SK-N-SH (cell line): ENCODE measurements at regions not wholly inside any gene's neighbourhood (a gene's known extent, or its start where the extent isn't known, plus 50 kb on each side); places are given as distances from the start of the nearest gene placed in this dataset.

Experiments used
- CTCF ChIA-PET: fragments of 300-600, 350-600 bp; formaldehyde crosslinking; extraction: SDS; loops from one replicate; lab custom pipeline; 2021; lab: Yijun Ruan, JAX
- POLR2A ChIA-PET: fragments of 350-600 bp; sonication (Branson Sonifier 250); formaldehyde crosslinking; extraction: SDS; loops from one replicate; lab custom pipeline; 2020; ENCODE audit warnings: antibody characterized with exemption, inconsistent platforms; lab: Yijun Ruan, JAX
- DNase-seq: peaks from one replicate; pipeline ENCODE4 v3.0.0; 2012
- H2AFZ ChIP-seq: fragments of 200-600 bp; sonication (generic); 2 replicates; pipeline ENCODE4 v1.8.1; 2016; ENCODE audit warnings: antibody characterized with exemption, mild to moderate bottlenecking, low read depth
- H3F3A ChIP-seq: fragments of 200-600 bp; sonication (generic); replicated peaks from 2 replicates; pipeline ENCODE3; 2016; ENCODE audit warnings: antibody characterized with exemption, mild to moderate bottlenecking; ENCODE audit not compliant: insufficient read depth
- H3K27ac ChIP-seq, 2 experiments: fragments of 200-500 bp in 1 of 2; fragments of 200-600 bp in 1 of 2; sonication (Bioruptor generic) in 1 of 2; sonication (generic), shearing (Covaris generic) in 1 of 2; 2 replicates each; pipeline versions ENCODE4 v1.5.1 to v1.6.1; 2014 to 2016; ENCODE audit warnings: low read depth in 2 of 2, inconsistent platforms in 1 of 2, low read length in 1 of 2, mild to moderate bottlenecking in 1 of 2, mixed read lengths in 1 of 2
- H3K27me3 ChIP-seq: fragments of 200-600 bp; sonication (generic), shearing (Covaris generic); 2 replicates; pipeline ENCODE4 v1.6.1; 2016; ENCODE audit warnings: mixed run types; ENCODE audit not compliant: insufficient read depth
- H3K36me3 ChIP-seq, 2 experiments: fragments of 200-500 bp in 1 of 2; fragments of 200-600 bp in 1 of 2; sonication (Bioruptor generic) in 1 of 2; sonication (generic) in 1 of 2; replicated peaks in 1 of 2; 2 replicates each; pipeline versions ENCODE3 to v1.5.1; 2014 to 2016; ENCODE audit warnings: low read length in 1 of 2, mild to moderate bottlenecking in 1 of 2; ENCODE audit not compliant: insufficient read depth in 2 of 2, control insufficient read depth in 1 of 2
- H3K4me1 ChIP-seq, 2 experiments: fragments of 200-500 bp in 1 of 2; fragments of 200-600 bp in 1 of 2; sonication (Bioruptor generic) in 1 of 2; sonication (generic), shearing (Covaris generic) in 1 of 2; 2 replicates each; pipeline versions ENCODE4 v1.5.1 to v1.6.1; 2014 to 2016; ENCODE audit warnings: low read depth in 1 of 2, low read length in 1 of 2, mixed run types in 1 of 2; ENCODE audit not compliant: insufficient read depth in 2 of 2, control insufficient read depth in 1 of 2
- H3K4me2 ChIP-seq: fragments of 200-600 bp; sonication (generic), shearing (Covaris generic); 2 replicates; pipeline ENCODE4 v1.6.1; 2017; ENCODE audit warnings: mixed run types
- H3K4me3 ChIP-seq, 2 experiments: fragments of 200-500 bp in 1 of 2; fragments of 200-600 bp in 1 of 2; sonication (Bioruptor generic) in 1 of 2; sonication (generic), shearing (Covaris generic) in 1 of 2; 2 replicates each; pipeline versions ENCODE4 v1.5.1 to v1.8.1; 2014 to 2016; ENCODE audit warnings: low read depth in 2 of 2, inconsistent platforms in 1 of 2, low read length in 1 of 2, mild to moderate bottlenecking in 1 of 2, mixed read lengths in 1 of 2, moderate library complexity in 1 of 2
- H3K79me2 ChIP-seq: fragments of 200-600 bp; sonication (generic); 2 replicates; pipeline ENCODE4 v1.8.1; 2017; ENCODE audit warnings: mild to moderate bottlenecking; ENCODE audit not compliant: insufficient read depth
- H3K9ac ChIP-seq: fragments of 200-600 bp; sonication (generic); 2 replicates; pipeline ENCODE4 v1.6.1; 2017; ENCODE audit warnings: mixed run types
- H3K9me2 ChIP-seq: fragments of 200-600 bp; sonication (generic); 2 replicates; pipeline ENCODE4 v1.6.1; 2017; ENCODE audit warnings: mixed run types
- H3K9me3 ChIP-seq: fragments of 200-600 bp; sonication (generic); 2 replicates; pipeline ENCODE4 v1.6.1; 2017; ENCODE audit warnings: mixed run types, mild to moderate bottlenecking, moderate library complexity
- H4K20me1 ChIP-seq: fragments of 200-600 bp; sonication (generic); 2 replicates; pipeline ENCODE4 v1.6.1; 2017; ENCODE audit warnings: mild to moderate bottlenecking, mixed run types; ENCODE audit not compliant: insufficient read depth
- FOSL2 ChIP-seq: IDR thresholded peaks from 2 replicates; pipeline ENCODE4 v1.4.0; 2012; ENCODE audit warnings: low read depth, mild to moderate bottlenecking, moderate library complexity, borderline replicate concordance
- GABPA ChIP-seq: IDR thresholded peaks from 2 replicates; pipeline ENCODE4 v1.4.0; 2012; ENCODE audit warnings: low read depth, mild to moderate bottlenecking
- MEF2A ChIP-seq: IDR thresholded peaks from 2 replicates; pipeline ENCODE4 v1.4.0; 2012; ENCODE audit warnings: low read depth, borderline replicate concordance
- MXI1 ChIP-seq: IDR thresholded peaks from 2 replicates; pipeline ENCODE4 v1.6.1; 2012; ENCODE audit warnings: mild to moderate bottlenecking, low read depth, low read length, improper control_type of control experiment
- NRF1 ChIP-seq: IDR thresholded peaks from 2 replicates; pipeline ENCODE4 v1.6.1; 2012; ENCODE audit warnings: low read depth, mild to moderate bottlenecking, low read length
- TAF1 ChIP-seq: IDR thresholded peaks from 2 replicates; pipeline ENCODE4 v1.6.1; 2012; ENCODE audit warnings: low read depth, mild to moderate bottlenecking, low read length, moderate library complexity, borderline replicate concordance
- TEAD4 ChIP-seq: IDR thresholded peaks from 2 replicates; pipeline ENCODE4 v1.4.0; 2012; ENCODE audit warnings: mild to moderate bottlenecking, borderline replicate concordance; ENCODE audit not compliant: insufficient read depth
- WGBS: methylation state at CpG from one replicate; pipeline ENCODE4 v1.1.6; 2017; ENCODE audit warnings: low lambda C conversion rate; 5-methylcytosine and 5-hydroxymethylcytosine counted together
- TF ChIP-seq, protein P1 (sequence below): IDR thresholded peaks from 2 replicates; pipeline ENCODE4 v1.6.1; 2012; ENCODE audit warnings: mild to moderate bottlenecking, low read depth, low read length, moderate library complexity
- TF ChIP-seq, protein P2 (sequence below): fragments of 150-350 bp; IDR thresholded peaks from 2 replicates; pipeline ENCODE4 v1.6.1; 2017; ENCODE audit warnings: antibody characterized with exemption, low read length, low read depth, borderline replicate concordance
- TF ChIP-seq, protein P3 (sequence below): fragments of 150-350 bp; IDR thresholded peaks from 2 replicates; pipeline ENCODE4 v1.6.1; 2016; ENCODE audit warnings: mild to moderate bottlenecking, low read depth, low read length

DNA sequence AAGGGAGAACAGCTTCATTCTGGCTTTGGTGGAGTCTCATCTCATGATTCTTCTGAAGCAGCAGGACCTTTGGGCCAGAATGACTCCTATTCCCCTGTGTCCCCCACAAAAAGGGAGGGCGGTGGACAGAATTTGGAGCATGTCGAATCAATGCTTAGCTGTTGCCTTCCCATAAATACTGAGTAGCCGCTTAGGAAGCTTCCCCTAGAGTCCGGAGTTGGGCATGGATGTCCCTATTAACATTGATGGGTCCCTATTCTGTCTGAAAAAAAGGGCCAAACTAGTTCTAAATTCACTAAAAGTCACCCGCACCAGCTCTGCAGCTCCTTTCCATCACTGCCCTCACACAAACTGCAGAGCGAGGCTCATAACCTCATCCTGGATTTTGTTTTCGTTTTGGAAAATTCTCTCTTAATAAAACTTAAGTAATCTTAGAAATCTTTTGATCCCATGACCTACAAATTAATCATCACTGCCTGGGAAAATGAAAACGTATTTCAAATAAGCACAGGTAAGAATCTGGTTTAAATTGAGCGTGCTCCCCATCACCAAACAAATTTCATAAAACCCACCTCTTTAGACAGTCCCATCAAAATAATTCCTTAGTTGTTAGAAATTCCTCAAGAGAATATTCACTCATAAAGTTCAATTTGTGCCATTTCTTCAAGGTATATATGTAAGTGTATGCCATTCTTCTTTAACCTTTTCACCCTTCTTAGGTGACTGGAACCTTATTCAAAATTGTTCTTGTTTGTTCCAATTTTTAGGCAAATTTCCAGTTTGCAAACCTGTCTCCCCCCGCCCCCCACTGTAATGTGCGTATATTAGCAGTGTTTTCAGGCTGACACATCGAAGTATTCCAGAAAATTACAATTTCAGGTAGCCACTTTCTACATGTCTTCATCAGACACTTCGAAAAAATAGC lies 53.3 kb upstream of the NKAP start:
- DNase-seq = no peak
- peaks cover 83% of the 10 kb centered on the region for H3K27me3 ChIP-seq
- H3K79me2 ChIP-seq = no peaks in the 10 kb centered on the region
- H3K4me1 ChIP-seq = no peaks in the 10 kb centered on the region
- ChIA-PET POLR2A (no interaction called here), CTCF (interaction anchor here (4.4 kb wide), 1 partner anchor 15 kb away, joined by 25 read pairs; no protein-coding TSS in a partner anchor)
- H3K9ac ChIP-seq = no peak overlapping the region
- no peaks in the 10 kb centered on the region for H4K20me1 ChIP-seq
- H3K27ac ChIP-seq = no peak overlapping the region
- H3K9me2 ChIP-seq = no peaks in the 10 kb centered on the region
- TF ChIP-seq, protein P1, sequence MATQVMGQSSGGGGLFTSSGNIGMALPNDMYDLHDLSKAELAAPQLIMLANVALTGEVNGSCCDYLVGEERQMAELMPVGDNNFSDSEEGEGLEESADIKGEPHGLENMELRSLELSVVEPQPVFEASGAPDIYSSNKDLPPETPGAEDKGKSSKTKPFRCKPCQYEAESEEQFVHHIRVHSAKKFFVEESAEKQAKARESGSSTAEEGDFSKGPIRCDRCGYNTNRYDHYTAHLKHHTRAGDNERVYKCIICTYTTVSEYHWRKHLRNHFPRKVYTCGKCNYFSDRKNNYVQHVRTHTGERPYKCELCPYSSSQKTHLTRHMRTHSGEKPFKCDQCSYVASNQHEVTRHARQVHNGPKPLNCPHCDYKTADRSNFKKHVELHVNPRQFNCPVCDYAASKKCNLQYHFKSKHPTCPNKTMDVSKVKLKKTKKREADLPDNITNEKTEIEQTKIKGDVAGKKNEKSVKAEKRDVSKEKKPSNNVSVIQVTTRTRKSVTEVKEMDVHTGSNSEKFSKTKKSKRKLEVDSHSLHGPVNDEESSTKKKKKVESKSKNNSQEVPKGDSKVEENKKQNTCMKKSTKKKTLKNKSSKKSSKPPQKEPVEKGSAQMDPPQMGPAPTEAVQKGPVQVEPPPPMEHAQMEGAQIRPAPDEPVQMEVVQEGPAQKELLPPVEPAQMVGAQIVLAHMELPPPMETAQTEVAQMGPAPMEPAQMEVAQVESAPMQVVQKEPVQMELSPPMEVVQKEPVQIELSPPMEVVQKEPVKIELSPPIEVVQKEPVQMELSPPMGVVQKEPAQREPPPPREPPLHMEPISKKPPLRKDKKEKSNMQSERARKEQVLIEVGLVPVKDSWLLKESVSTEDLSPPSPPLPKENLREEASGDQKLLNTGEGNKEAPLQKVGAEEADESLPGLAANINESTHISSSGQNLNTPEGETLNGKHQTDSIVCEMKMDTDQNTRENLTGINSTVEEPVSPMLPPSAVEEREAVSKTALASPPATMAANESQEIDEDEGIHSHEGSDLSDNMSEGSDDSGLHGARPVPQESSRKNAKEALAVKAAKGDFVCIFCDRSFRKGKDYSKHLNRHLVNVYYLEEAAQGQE = no peak
- TF ChIP-seq, protein P2, sequence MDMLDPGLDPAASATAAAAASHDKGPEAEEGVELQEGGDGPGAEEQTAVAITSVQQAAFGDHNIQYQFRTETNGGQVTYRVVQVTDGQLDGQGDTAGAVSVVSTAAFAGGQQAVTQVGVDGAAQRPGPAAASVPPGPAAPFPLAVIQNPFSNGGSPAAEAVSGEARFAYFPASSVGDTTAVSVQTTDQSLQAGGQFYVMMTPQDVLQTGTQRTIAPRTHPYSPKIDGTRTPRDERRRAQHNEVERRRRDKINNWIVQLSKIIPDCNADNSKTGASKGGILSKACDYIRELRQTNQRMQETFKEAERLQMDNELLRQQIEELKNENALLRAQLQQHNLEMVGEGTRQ = no peak
- TF ChIP-seq TAF1 (no peak), MEF2A (no peak), TEAD4 (no peak), GABPA (no peak), FOSL2 (no peak), MXI1 (no peak), NRF1 (no peak)
- TF ChIP-seq, protein P3, sequence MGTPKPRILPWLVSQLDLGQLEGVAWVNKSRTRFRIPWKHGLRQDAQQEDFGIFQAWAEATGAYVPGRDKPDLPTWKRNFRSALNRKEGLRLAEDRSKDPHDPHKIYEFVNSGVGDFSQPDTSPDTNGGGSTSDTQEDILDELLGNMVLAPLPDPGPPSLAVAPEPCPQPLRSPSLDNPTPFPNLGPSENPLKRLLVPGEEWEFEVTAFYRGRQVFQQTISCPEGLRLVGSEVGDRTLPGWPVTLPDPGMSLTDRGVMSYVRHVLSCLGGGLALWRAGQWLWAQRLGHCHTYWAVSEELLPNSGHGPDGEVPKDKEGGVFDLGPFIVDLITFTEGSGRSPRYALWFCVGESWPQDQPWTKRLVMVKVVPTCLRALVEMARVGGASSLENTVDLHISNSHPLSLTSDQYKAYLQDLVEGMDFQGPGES = no peak
- no peaks in the 10 kb centered on the region for H3K36me3 ChIP-seq
- 4% methylated on average over 13 of the region's 13 CpGs for WGBS
- H3F3A ChIP-seq = no peaks in the 10 kb centered on the region
- no peak overlapping the region for H2AFZ ChIP-seq
- no peak overlapping the region for H3K4me3 ChIP-seq
- H3K9me3 ChIP-seq = no peaks in the 10 kb centered on the region
- H3K4me2 ChIP-seq = no peak overlapping the region
